ENCODE measurements at regions not wholly inside any gene's neighbourhood (a gene's known extent, or its start where the extent isn't known, plus 50 kb on each side); places are given as distances from the start of the nearest gene placed in this dataset.
"Not testable (repeated sequence)": the region's sequence is repeated elsewhere in the genome, so short reads cannot be mapped to it uniquely, and the experiment has no call there.

DNA sequence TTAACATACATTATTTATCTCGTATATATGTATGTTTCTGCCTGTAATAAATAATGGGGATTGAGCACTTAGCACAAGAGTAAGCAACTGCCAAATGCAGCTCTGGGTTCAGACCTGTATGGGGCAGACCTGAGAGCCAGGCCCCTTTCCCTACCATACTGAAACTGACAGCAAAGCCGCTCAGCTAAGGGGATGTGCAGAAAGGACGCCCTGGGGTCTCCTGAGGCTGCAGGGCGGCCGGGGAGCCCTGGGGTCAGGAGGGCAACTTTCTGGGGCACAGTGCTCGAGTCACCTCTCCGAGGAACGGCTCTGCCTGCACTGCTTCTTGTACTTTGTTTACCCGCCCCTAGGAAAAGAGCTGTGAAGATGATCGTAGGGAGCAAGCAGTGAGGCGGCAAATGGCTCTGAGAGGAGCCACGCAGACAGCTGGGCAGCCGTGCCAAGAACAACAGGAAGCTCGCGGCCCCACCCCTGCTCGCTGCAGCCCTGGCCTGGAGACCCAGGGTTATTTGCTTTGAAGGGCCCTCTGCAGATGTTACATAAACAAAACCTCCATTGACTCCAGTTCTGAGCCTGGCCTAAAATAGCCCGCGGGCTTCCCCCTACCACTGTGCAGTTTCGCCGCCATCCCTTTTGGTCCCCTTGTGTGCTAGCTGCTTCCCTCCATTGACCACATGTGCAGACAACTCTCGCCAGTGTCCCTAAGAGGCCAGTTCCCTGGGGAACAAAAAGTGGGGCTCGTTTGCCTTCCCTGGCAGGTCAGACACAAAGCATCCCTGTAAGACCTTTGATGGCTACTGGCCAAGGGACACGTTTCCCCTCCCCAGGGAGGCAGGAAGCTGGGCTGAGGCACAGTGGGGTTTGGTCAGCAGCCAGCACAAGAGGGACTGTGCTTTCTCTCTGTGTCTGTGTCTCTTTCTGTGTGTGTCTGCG is 111.3 kb upstream of the LNX1 start (continued):
- 0 out of 2 replicates have a peak, but pooled peaks have one; percentile 32 for TF ChIP-seq KLF8 (tag by site-specific recombination; IDR thresholded peaks at IDR 0.05)
- TF ChIP-seq GLIS1 (tag by site-specific recombination; IDR thresholded peaks at IDR 0.05): peak; percentile 76
- no peak for TF ChIP-seq ZNF521 (tag by site-specific recombination; IDR thresholded peaks at IDR 0.05)
- TF ChIP-seq ZNF768 (tag by site-specific recombination; IDR thresholded peaks at IDR 0.05): no peak
- peak; percentile 78 for TF ChIP-seq ZNF335 (tag by site-specific recombination; conservative IDR thresholded peaks at IDR 0.05)
- TF ChIP-seq ZNF629 (tag by site-specific recombination; IDR thresholded peaks at IDR 0.05): 0 out of 2 replicates have a peak, but pooled peaks have one; percentile 29
- TF ChIP-seq ZXDB (tag by site-specific recombination; IDR thresholded peaks at IDR 0.05): peak; percentile 86
- no peak for TF ChIP-seq REPIN1 (tag by site-specific recombination; IDR thresholded peaks at IDR 0.05; ENCODE audit: low read depth)
- TF ChIP-seq KLF16 (tag by site-specific recombination; IDR thresholded peaks at IDR 0.05): no peak
- peak; percentile 90 for TF ChIP-seq ZIC2 (tag by site-specific recombination; IDR thresholded peaks at IDR 0.05)
- TF ChIP-seq, protein P1, sequence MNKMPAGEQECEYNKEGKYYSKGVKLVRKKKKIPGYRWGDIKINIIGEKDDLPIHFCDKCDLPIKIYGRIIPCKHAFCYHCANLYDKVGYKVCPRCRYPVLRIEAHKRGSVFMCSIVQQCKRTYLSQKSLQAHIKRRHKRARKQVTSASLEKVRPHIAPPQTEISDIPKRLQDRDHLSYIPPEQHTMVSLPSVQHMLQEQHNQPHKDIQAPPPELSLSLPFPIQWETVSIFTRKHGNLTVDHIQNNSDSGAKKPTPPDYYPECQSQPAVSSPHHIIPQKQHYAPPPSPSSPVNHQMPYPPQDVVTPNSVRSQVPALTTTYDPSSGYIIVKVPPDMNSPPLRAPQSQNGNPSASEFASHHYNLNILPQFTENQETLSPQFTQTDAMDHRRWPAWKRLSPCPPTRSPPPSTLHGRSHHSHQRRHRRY (tag by site-specific recombination; IDR thresholded peaks at IDR 0.05): no peak
- no peak for TF ChIP-seq ZNF677 (tag by site-specific recombination; IDR thresholded peaks at IDR 0.05)
- TF ChIP-seq ZNF660 (tag by site-specific recombination; IDR thresholded peaks at IDR 0.05): peak; percentile 35; the same call in 1 of the 2 replicates
- no peak for TF ChIP-seq GLI2 (tag by site-specific recombination; IDR thresholded peaks at IDR 0.05; ENCODE audit: borderline replicate concordance, low read depth)
- peak; percentile 83 for TF ChIP-seq FEZF1 (tag by site-specific recombination; IDR thresholded peaks at IDR 0.05)
- peak; percentile 28; the same call in 1 of the 2 replicates for TF ChIP-seq ZNF600 (tag by site-specific recombination; IDR thresholded peaks at IDR 0.05)
- peak; percentile 39; the same call in 1 of the 2 replicates for TF ChIP-seq KLF9 (tag by site-specific recombination; IDR thresholded peaks at IDR 0.05; ENCODE audit: low read depth)
- peak; percentile 1; the same call in 1 of the 2 replicates for TF ChIP-seq ZNF423 (tag by site-specific recombination; IDR thresholded peaks at IDR 0.05)
- TF ChIP-seq TRIM28 (IDR thresholded peaks at IDR 0.05; ENCODE audit: borderline replicate concordance, low read length): 0 out of 2 replicates have a peak, but pooled peaks have one; percentile 70
- TF ChIP-seq SP7 (tag by site-specific recombination; IDR thresholded peaks at IDR 0.05): peak; percentile 38
- TF ChIP-seq KLF10 (tag by site-specific recombination; IDR thresholded peaks at IDR 0.05): peak; percentile 31; the same call in 1 of the 2 replicates

DNA sequence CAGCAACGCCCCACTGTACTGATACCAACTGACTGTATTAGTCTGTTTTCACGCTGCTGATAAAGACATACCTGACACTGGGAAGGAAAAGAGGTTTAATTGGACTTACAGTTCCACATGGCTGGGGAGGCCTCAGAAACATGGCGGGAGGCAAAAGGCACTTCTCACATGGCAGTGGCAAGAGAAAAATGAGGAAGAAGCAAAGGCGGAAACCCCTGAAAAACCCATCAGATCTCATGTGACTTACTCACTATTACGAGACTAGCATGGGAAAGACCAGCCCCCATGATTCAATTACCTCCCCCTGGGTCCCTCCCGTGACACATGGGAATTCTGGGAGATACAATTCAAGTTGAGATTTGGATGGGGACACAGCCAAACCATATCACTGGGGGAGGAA is 110.0 kb upstream of the LNX1 start:
- peaks cover 11% of the 10 kb centered on the region for H3K4me1 ChIP-seq (ENCODE audit: control insufficient read depth, insufficient read depth, low read length)
- H3K36me3 ChIP-seq (ENCODE audit: control insufficient read depth in 2 of 2, insufficient read depth in 1 of 2, low read length in 2 of 2); H3K4me3 ChIP-seq (ENCODE audit: low read depth, low read length); H3K9me3 ChIP-seq (ENCODE audit: control insufficient read depth, insufficient read depth, low read depth, low read length); H3K27ac ChIP-seq (ENCODE audit: extremely low read depth, low read depth, low read length); POLR2A ChIA-PET: not testable (repeated sequence)
- CTCF ChIA-PET: interaction anchor here (0.6 kb wide), 1 partner anchor 317 kb away, joined by 3 read pairs; no protein-coding TSS in a partner anchor

DNA sequence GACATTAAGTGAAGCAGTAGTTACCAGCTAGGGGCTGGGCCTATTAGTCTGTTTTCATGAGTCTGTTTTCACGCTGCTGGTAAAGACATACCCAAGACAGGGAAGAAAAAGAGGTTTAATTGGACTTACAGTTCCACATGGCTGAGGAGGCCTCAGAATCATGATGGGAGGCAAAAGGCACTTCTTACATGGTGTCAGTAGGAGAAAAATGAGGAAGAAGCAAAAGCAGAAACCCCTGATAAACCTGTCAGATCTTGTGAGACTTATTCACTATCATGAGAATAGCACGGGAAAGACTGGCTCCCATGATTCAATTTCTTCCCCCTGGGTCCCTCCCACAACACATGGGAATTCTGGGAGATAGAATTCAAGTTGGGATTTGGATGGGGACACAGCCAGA is 108.0 kb upstream of the LNX1 start:
- H3K9me3 ChIP-seq (ENCODE audit: control insufficient read depth, insufficient read depth, low read depth, low read length); POLR2A ChIA-PET; H3K36me3 ChIP-seq (ENCODE audit: control insufficient read depth in 2 of 2, insufficient read depth in 1 of 2, low read length in 2 of 2); H3K27ac ChIP-seq (ENCODE audit: extremely low read depth, low read depth, low read length); H3K4me3 ChIP-seq (ENCODE audit: low read depth, low read length); CTCF ChIA-PET: not testable (repeated sequence)
- peaks cover 11% of the 10 kb centered on the region for H3K4me1 ChIP-seq (ENCODE audit: control insufficient read depth, insufficient read depth, low read length)
